Erythroblast (primary cell): ENCODE measurements at regions not wholly inside any gene's neighbourhood (a gene's known extent, or its start where the extent isn't known, plus 50 kb on each side); places are given as distances from the start of the nearest gene placed in this dataset.
"Not testable (repeated sequence)": the region's sequence is repeated elsewhere in the genome, so short reads cannot be mapped to it uniquely, and the experiment has no call there.

ENCODE experiments used
- DNase-seq, 2 experiments: peaks; one replicate each; lab custom pipeline; 2025; lab: John Stamatoyannopoulos, UW
- GATA1 ChIP-seq: IDR thresholded peaks from 2 replicates; pipeline ENCODE4 v1.6.1; 2011; ENCODE audit warnings: low read depth, mild to moderate bottlenecking, control low read depth, low read length, moderate library complexity
- POLR2A ChIP-seq: IDR thresholded peaks from 2 replicates; pipeline ENCODE4 v1.6.1; 2011; ENCODE audit warnings: mild to moderate bottlenecking, low read length

- no peak for DNase-seq
- TF ChIP-seq GATA1 (no peak), POLR2A (no peak)
Measured at GRCh38 chr6:71733970-71734899, 152.1 kb upstream of the RIMS1 start.

GRCh38 chr6:71737953-71738352 lies 148.4 kb upstream of the RIMS1 start:
- no peak for DNase-seq
- no peak for TF ChIP-seq GATA1
- TF ChIP-seq POLR2A: no peak

GRCh38 chr6:71745525-71745924 lies 140.8 kb upstream of the RIMS1 start:
- TF ChIP-seq POLR2A (no peak), GATA1 (no peak)
- DNase-seq: no peak

GRCh38 chr6:71766146-71766760 lies 120.1 kb upstream of the RIMS1 start:
- TF ChIP-seq POLR2A (no peak), GATA1 (no peak)
- no peak for DNase-seq

GRCh38 chr6:71766796-71767195 lies 119.6 kb upstream of the RIMS1 start:
- DNase-seq: no peak
- no peak for TF ChIP-seq POLR2A

GRCh38 chr6:71768356-71768755 lies 118.0 kb upstream of the RIMS1 start:
- no peak for DNase-seq
- no peak for TF ChIP-seq GATA1
- TF ChIP-seq POLR2A: no peak

GRCh38 chr6:71808865-71809264 lies 77.5 kb upstream of the RIMS1 start:
- no peak for TF ChIP-seq GATA1
- TF ChIP-seq POLR2A: no peak
- no peak for DNase-seq

GRCh38 chr6:71810880-71811279 lies 75.5 kb upstream of the RIMS1 start:
- no peak for DNase-seq
- TF ChIP-seq POLR2A: no peak
- no peak for TF ChIP-seq GATA1

GRCh38 chr6:71822625-71823024 lies 63.7 kb upstream of the RIMS1 start:
- DNase-seq: no peak
- no peak for TF ChIP-seq GATA1
- TF ChIP-seq POLR2A: no peak

GRCh38 chr6:71832110-71832764 lies 54.1 kb upstream of the RIMS1 start:
- not testable (repeated sequence) for DNase-seq
